Osteocyte (in vitro differentiated cells): ENCODE measurements at regions not wholly inside any gene's neighbourhood (a gene's known extent, or its start where the extent isn't known, plus 50 kb on each side); places are given as distances from the start of the nearest gene placed in this dataset.

Experiments used
- DNase-seq: peaks from one replicate; pipeline ENCODE4 v3.0.0; 2021; ENCODE audit warnings: mixed read lengths; ENCODE audit not compliant: unreplicated experiment; ENCODE audit errors: extremely low spot score
- H3K27ac Mint-ChIP-seq: one replicate; pipeline ENCODE4 v1.8.0; 2021; ENCODE audit warnings: mild to moderate bottlenecking, mixed read lengths; ENCODE audit not compliant: unreplicated experiment
- H3K27me3 Mint-ChIP-seq: one replicate; pipeline ENCODE4 v1.8.0; 2021; ENCODE audit warnings: mixed read lengths; ENCODE audit not compliant: unreplicated experiment
- H3K36me3 Mint-ChIP-seq: one replicate; pipeline ENCODE4 v1.8.0; 2021; ENCODE audit warnings: mixed read lengths; ENCODE audit not compliant: unreplicated experiment
- H3K4me1 Mint-ChIP-seq: one replicate; pipeline ENCODE4 v1.8.0; 2021; ENCODE audit warnings: mixed read lengths; ENCODE audit not compliant: unreplicated experiment
- H3K4me3 Mint-ChIP-seq: one replicate; pipeline ENCODE4 v1.8.0; 2021; ENCODE audit warnings: mild to moderate bottlenecking, moderate library complexity, mixed read lengths; ENCODE audit not compliant: unreplicated experiment
- H3K9me3 Mint-ChIP-seq: one replicate; pipeline ENCODE4 v1.8.0; 2021; ENCODE audit warnings: mixed read lengths; ENCODE audit not compliant: unreplicated experiment
- TF ChIP-seq, protein P1 (sequence below): fragments of 200-600 bp; sonication (generic); IDR thresholded peaks from 2 replicates; pipeline ENCODE4 v1.5.0; 2021; ENCODE audit warnings: antibody characterized with exemption, mild to moderate bottlenecking, moderate library complexity

DNA sequence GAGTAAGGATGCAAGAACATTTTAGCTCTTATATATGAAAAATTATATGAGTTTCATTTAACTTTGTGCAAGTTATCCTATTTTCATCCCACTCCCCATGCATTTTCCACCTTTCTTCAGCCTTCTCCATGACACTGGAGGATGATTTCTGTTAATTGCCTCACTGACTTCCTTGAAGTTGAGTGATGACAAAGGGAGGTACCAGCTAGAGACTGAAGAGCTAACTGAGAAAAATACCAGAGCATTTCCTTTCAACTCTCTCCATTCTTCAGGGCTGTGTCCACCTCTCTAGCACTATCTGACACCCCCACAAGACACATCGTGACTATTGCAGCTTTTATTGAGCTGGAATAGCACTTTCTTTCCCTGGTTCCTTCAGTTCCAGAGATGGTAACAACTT lies 711.6 kb upstream of the LRRC4C start:
- Mint-ChIP-seq H3K9me3 (peaks cover 19% of the 10 kb centered on the region), H3K27me3 (no peaks in the 10 kb centered on the region), H3K4me1 (no peaks in the 10 kb centered on the region), H3K36me3 (no peaks in the 10 kb centered on the region), H3K4me3 (no peak overlapping the region), H3K27ac (no peak overlapping the region)
- DNase-seq: no peak
- TF ChIP-seq, protein P1, sequence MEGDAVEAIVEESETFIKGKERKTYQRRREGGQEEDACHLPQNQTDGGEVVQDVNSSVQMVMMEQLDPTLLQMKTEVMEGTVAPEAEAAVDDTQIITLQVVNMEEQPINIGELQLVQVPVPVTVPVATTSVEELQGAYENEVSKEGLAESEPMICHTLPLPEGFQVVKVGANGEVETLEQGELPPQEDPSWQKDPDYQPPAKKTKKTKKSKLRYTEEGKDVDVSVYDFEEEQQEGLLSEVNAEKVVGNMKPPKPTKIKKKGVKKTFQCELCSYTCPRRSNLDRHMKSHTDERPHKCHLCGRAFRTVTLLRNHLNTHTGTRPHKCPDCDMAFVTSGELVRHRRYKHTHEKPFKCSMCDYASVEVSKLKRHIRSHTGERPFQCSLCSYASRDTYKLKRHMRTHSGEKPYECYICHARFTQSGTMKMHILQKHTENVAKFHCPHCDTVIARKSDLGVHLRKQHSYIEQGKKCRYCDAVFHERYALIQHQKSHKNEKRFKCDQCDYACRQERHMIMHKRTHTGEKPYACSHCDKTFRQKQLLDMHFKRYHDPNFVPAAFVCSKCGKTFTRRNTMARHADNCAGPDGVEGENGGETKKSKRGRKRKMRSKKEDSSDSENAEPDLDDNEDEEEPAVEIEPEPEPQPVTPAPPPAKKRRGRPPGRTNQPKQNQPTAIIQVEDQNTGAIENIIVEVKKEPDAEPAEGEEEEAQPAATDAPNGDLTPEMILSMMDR: no peak

DNA sequence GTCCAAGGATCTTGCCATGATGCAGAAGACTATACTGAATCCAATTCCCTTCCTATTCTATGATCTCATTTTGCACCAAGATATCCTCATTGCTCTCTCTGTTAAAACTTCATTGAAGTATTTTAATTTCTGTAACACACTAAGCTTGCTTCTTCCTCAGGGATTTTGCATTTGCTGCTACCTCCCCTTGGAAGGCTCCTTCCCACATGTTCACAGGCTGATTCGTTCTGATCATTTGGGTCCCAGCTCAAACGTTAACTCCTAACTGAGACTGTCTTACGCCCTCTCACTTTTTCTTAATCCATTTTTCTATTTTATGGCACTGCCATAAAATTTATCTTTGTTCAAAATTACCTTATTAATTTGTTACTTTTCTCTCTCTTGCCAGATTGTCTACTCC lies 713.0 kb upstream of the LRRC4C start:
- no peaks in the 10 kb centered on the region for H3K27me3 Mint-ChIP-seq
- no peaks in the 10 kb centered on the region for H3K36me3 Mint-ChIP-seq
- peaks cover 18% of the 10 kb centered on the region for H3K9me3 Mint-ChIP-seq
- H3K27ac Mint-ChIP-seq: no peak overlapping the region
- H3K4me1 Mint-ChIP-seq: no peaks in the 10 kb centered on the region
- no peak for DNase-seq
- TF ChIP-seq, protein P1: no peak
- no peak overlapping the region for H3K4me3 Mint-ChIP-seq

DNA sequence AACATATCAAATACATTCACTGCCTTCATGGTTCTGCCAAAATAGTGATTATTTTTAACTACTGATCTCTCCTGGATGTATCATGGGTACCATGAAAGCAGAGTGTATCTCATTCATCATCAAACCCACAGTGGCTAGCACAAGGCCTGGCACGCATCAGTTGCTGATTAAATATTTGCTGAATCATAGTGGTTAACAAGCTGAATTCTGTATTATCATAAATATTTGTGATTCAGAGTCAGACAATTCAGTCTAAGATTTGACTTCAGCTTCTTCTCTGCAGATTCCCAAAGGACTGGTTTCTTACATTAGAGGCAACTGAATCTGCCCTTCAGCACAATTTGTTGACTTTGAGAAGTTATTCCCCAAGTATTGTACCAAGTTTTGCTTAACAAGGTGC lies 715.8 kb upstream of the LRRC4C start:
- Mint-ChIP-seq H3K27ac (no peak overlapping the region), H3K9me3 (peaks cover 19% of the 10 kb centered on the region), H3K27me3 (no peaks in the 10 kb centered on the region), H3K4me3 (no peak overlapping the region), H3K36me3 (no peaks in the 10 kb centered on the region), H3K4me1 (no peaks in the 10 kb centered on the region)
- TF ChIP-seq, protein P1: no peak
- no peak for DNase-seq

- TF ChIP-seq, protein P1: no peak
- no peak for DNase-seq
- Mint-ChIP-seq H3K27ac (no peak overlapping the region), H3K4me3 (no peak overlapping the region), H3K27me3 (no peaks in the 10 kb centered on the region), H3K9me3 (peaks cover 39% of the 10 kb centered on the region), H3K36me3 (no peaks in the 10 kb centered on the region), H3K4me1 (no peaks in the 10 kb centered on the region)
Observed at GRCh38 chr11:42179216-42179615, 719.8 kb upstream of the LRRC4C start.

DNA sequence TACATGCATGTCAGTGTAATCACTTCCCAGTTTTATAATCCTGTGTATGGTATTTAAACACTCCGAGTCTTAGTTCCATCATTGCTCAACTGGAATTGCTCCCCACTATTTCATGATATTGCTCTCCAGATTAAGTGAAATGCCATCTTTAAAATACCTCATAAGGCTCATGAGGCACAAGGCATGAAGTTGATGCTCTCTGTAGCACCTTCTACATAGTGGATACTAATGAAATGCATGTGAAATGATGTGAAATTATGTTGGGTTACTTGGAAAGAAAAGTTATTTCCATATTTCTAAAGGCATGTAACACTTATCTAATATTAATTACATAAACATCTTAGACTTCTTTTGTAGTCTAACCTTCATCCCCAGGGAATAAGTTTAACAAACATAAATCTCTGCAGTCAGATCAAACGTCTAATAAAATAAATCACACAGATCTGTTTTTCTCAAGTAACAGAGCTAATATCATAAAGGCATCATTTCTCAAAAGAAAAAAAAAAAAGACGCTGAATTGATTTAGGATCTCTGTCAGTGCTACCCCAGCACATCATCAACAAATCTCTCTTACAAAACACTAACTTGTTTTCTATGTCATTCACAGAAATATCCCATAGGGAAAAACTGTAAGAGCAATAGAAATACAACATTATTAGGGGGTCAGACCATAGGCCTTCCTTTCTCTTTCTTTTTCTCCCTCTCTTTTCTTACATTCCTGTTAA lies 736.0 kb upstream of the LRRC4C start:
- Mint-ChIP-seq H3K36me3 (no peaks in the 10 kb centered on the region), H3K9me3 (peaks cover 31% of the 10 kb centered on the region), H3K27ac (no peak overlapping the region), H3K27me3 (no peaks in the 10 kb centered on the region), H3K4me1 (no peaks in the 10 kb centered on the region), H3K4me3 (no peak overlapping the region)
- TF ChIP-seq, protein P1: no peak
- no peak for DNase-seq
